Mucosa of descending colon (tissue), 3 donors: ENCODE measurements at regions not wholly inside any gene's neighbourhood (a gene's known extent, or its start where the extent isn't known, plus 50 kb on each side); places are given as distances from the start of the nearest gene placed in this dataset.
"Not testable (repeated sequence)": the region's sequence is repeated elsewhere in the genome, so short reads cannot be mapped to it uniquely, and the experiment has no call there.

Source experiments
- ATAC-seq: fragments of 200-7000 bp; cut with Tn5 transposase; one replicate; pipeline ENCODE4 v1.9.1; 2020; ENCODE audit warnings: mild to moderate bottlenecking, moderate library complexity
- DNase-seq, 3 donors: peaks; one replicate each; pipeline ENCODE4 v3.0.0-alpha.2; 2020
- H3K36me3 ChIP-seq: fragments of 200-600 bp; one replicate; pipeline ENCODE4 v1.8.0; 2021; ENCODE audit warnings: low read depth, mild to moderate bottlenecking
- H3K4me1 ChIP-seq: fragments of 200-600 bp; one replicate; pipeline ENCODE4 v1.8.0; 2021; ENCODE audit warnings: low read depth, mild to moderate bottlenecking
- H3K4me3 ChIP-seq: fragments of 200-600 bp; one replicate; pipeline ENCODE4 v1.8.0; 2021; ENCODE audit warnings: mild to moderate bottlenecking
- H3K9me3 ChIP-seq: fragments of 200-600 bp; one replicate; pipeline ENCODE4 v1.8.0; 2021; ENCODE audit warnings: mild to moderate bottlenecking
- CTCF ChIP-seq: fragments of 200-600 bp; IDR thresholded peaks from one replicate; pipeline ENCODE4 v1.8.0; 2022; ENCODE audit warnings: antibody characterized with exemption, mild to moderate bottlenecking
- intact Hi-C, 2 donors: fragments of 100-400 bp; cut with DNase I in 1 of 2; cut with micrococcal nuclease in 1 of 2; formaldehyde crosslinking; loops; one replicate each; pipeline versions ENCODE4 v1.11.0 to v1.11.1; 2022; cut with DNase I, micrococcal nuclease
- donor health status: DM: no; HTN: no; CAD: no; lungs with moderate emphysema.
- donor health status: DM: no; HTN: no; CAD: no.
- donor health status: DM: no; HTN: yes; CAD: no.

- Histone ChIP-seq H3K4me1 (no peaks in the 10 kb centered on the region), H3K36me3 (no peaks in the 10 kb centered on the region), H3K4me3 (no peak overlapping the region), H3K9me3 (no peaks in the 10 kb centered on the region)
- no peak for TF ChIP-seq CTCF
- no peak for DNase-seq
- intact Hi-C loops, result no loop called here
- ATAC-seq, result no peak
These were observed 69.8 kb upstream of the SCAF4 start for GRCh38 chr21:31801551-31802219.

- H3K4me1 ChIP-seq, result no peaks in the 10 kb centered on the region
- ATAC-seq, result no peak
- intact Hi-C loops, result no loop called here
- no peak overlapping the region for H3K4me3 ChIP-seq
- TF ChIP-seq CTCF, result no peak
- H3K36me3 ChIP-seq, result no peaks in the 10 kb centered on the region
- no peaks in the 10 kb centered on the region for H3K9me3 ChIP-seq
- DNase-seq, result no peak
These were observed 67.2 kb upstream of the SCAF4 start for GRCh38 chr21:31798842-31799704.

GRCh38 chr21:31795992-31796391, 64.1 kb upstream of the SCAF4 start:
- no peaks in the 10 kb centered on the region for H3K36me3 ChIP-seq
- intact Hi-C loops, result no loop called here
- no peak for TF ChIP-seq CTCF
- DNase-seq, result no peak
- no peaks in the 10 kb centered on the region for H3K9me3 ChIP-seq
- no peaks in the 10 kb centered on the region for H3K4me1 ChIP-seq
- H3K4me3 ChIP-seq, result no peak overlapping the region
- ATAC-seq, result no peak

GRCh38 chr21:31790420-31790819, 58.5 kb upstream of the SCAF4 start:
- DNase-seq, H3K9me3 ChIP-seq, H3K4me3 ChIP-seq, H3K4me1 ChIP-seq, ATAC-seq, H3K36me3 ChIP-seq, intact Hi-C loops: not testable (repeated sequence)

GRCh38 chr21:31788581-31788980, 56.7 kb upstream of the SCAF4 start:
- no peak for TF ChIP-seq CTCF
- H3K4me1 ChIP-seq, result no peaks in the 10 kb centered on the region
- ATAC-seq, result no peak
- no peak for DNase-seq
- no peaks in the 10 kb centered on the region for H3K36me3 ChIP-seq
- H3K9me3 ChIP-seq, result no peaks in the 10 kb centered on the region
- intact Hi-C loops, result no loop called here
- no peak overlapping the region for H3K4me3 ChIP-seq

- ATAC-seq, H3K4me1 ChIP-seq, H3K4me3 ChIP-seq, H3K36me3 ChIP-seq, DNase-seq, H3K9me3 ChIP-seq: not testable (repeated sequence)
- intact Hi-C loops, result loop anchor here in 1 of 2 donors (2.0 kb wide), 1 partner anchor 471 kb away; no protein-coding TSS in a partner anchor
These were observed 55.8 kb upstream of the SCAF4 start for GRCh38 chr21:31787691-31788090.
